AML-193 (cell line): ENCODE measurements at regions not wholly inside any gene's neighbourhood (a gene's known extent, or its start where the extent isn't known, plus 50 kb on each side); places are given as distances from the start of the nearest gene placed in this dataset.

ENCODE experiments used
- DNase-seq, 2 experiments: peaks; one replicate each; lab custom pipeline; 2025; lab: John Stamatoyannopoulos, UW

- DNase-seq: no peak
Observed at GRCh38 chr2:21633015-21633414, 509.2 kb downstream of the TDRD15 start.

DNA sequence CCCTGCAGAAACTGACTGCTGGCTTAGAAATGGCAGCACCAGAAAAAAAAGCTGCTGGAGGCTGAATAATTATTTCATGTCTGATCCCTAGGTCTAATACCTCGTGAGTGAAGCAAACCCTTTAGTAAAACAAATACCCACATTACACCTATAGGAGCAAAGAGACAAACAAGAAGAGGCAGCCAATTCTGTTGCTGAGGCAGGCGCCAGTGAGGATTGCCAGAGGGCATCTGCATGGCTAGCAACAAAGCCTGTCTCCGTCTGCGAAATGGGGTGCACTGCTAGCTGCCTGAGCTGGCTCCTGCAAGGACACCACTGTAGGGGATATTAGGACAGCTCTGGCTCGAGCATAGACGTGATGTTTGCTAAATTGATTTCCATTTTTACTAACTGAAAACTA lies 509.7 kb downstream of the TDRD15 start:
- no peak for DNase-seq

DNA sequence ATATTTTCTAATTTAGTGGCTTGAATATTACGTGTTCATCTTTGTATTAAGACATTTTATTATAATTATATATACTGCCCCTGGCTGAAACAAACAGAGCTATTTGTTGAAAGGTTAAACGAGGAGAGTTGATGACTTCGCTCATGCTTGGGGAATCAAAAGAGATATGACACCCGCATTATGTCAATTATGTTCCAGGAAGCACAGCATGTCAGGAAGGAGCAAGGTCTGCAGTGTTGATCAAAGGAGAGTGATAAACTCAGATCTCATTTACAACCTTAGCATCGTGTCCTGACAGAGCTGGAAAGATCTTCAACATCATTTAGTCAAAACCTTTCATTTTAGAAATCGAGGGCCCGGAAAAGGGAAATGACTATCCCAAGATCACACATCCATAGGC lies 510.1 kb downstream of the TDRD15 start:
- DNase-seq: no peak

DNA sequence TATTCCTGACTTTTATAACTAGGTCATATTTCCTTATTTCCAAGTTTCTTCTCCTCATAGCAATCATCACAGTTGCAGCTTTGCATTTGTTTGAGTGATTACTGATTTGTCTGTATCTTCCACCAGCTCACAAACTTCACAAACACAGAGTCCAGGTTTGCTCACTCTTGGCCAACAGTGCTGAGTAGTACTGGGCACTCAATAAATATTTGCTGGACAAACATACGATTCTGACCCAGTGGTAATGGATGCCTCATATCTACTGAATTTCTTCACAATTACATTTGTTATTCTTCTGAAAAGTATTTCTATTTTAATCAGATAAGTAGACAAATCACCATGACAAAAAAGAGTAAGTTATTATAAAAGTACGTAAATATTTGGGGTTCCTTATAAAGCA lies 516.3 kb downstream of the TDRD15 start:
- no peak for DNase-seq

- DNase-seq: no peak
Observed at GRCh38 chr2:21642647-21643046, 518.9 kb downstream of the TDRD15 start.

GRCh38 chr2:21643180-21643579 lies 519.4 kb downstream of the TDRD15 start:
- DNase-seq: no peak

DNA sequence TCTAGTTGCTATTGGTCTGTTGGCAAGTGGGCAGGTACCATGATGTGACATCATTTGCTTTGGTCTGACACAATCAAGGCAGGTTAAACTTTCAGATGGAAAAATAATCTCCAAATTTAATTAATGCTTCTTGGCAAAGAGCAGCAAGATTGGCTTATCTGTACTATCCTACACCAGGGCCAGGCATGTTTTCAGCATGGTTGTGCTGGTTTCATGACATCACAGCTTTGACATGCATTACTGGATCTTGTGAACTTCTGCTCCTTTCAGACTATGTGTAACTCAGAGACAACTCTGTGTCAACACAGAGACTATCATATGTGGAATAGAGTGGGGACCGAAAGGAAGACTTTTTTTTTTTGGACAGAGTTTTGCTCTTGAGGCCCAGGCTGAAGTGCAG lies 520.5 kb downstream of the TDRD15 start:
- DNase-seq: no peak

DNA sequence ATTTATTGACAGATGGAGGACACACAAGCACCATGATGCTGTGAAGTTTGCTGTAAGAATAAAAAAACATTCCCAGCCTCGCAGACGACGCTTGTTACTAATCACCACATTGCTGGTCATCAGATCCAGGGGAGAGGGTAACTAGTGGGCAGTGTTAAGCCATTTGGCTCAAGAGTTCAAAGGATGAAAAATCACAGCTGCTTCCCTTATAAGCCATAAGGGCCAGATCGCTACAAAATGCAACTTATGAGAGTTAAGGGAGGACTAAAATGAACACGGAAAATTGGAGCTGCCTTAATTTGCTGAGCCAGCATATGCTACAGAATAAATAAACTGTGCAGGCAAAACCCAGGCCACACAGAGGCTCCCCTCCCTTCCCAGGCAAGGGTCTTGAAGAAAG lies 522.6 kb downstream of the TDRD15 start:
- no peak for DNase-seq

DNA sequence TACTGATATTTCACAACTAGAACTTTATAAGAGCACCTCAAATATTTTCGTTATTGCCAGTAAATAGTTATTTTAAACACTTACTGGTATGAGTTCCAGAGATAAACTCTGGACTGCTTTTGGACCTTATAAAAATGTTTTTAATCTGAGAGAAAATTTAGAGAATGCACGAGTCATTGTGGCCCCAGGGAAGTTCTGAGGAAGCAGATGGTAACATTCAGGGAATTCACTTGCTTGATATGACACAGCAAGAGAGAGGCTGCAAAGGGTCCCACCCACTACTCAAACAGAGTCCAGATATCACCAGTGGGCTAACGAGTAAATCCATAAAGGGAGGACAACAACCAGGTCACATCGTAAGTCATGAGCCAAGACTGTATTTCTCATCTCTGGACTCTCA lies 526.8 kb downstream of the TDRD15 start:
- no peak for DNase-seq

DNA sequence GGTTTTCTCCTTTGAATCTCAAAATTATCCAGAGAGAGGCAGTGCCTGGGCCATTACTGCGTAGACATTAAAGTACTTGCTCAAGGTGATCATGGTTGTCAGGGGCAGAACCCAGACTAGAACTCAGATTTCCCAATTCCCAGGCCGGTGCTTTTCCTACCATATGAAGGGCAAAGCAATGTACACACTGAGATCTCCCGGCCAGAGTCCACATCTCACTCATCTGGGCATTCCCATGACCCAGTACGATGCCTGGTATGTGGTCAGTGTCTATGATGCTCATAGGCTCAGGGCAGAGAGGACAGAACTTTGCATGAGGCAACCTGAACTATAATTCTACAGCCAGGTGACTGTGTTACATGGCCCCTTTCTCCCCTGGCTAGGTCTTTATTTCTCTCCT lies 531.4 kb downstream of the TDRD15 start:
- no peak for DNase-seq

DNA sequence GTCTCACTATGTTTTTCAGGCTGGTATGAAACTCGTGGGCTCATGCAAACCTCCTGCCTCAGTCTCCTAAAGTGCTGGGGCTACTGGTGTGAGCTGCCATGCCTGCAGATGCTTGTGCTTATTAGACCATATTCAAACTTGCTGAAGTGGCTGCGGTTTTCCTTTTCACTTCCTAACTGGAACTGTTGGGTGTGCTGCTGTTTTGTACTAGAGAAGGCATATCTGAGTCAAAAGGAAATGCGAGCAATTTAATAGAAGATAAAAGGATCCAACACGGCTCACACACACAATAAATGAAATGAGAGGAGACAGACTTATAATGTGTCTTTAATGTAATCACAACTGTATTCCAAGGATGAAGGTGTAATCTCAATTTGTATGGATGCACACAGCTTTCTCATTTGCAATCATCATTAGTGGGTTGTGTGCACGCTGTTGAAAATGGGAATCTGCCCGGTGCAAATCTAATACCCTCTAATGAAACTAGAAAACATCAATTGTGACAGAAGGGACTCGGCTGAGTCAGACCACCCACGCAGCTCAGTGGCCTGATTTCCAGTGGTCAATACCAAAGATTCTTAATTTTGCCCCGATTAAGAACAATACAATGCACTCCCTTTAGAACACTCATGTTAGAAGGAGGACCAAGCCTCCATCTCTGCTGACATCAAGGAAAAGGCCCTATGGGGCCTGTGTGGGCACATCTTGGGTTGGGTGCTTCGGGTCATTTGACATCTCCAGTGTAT lies 532.7 kb downstream of the TDRD15 start:
- no peak for DNase-seq

GRCh38 chr2:21657445-21657844 lies 533.7 kb downstream of the TDRD15 start:
- no peak for DNase-seq

GRCh38 chr2:21658269-21658668 lies 534.5 kb downstream of the TDRD15 start:
- DNase-seq: no peak

GRCh38 chr2:21658907-21659477 lies 535.2 kb downstream of the TDRD15 start:
- DNase-seq: no peak

GRCh38 chr2:21664083-21664482 lies 540.3 kb downstream of the TDRD15 start:
- no peak for DNase-seq

GRCh38 chr2:21667638-21668037 lies 543.9 kb downstream of the TDRD15 start:
- no peak for DNase-seq

DNA sequence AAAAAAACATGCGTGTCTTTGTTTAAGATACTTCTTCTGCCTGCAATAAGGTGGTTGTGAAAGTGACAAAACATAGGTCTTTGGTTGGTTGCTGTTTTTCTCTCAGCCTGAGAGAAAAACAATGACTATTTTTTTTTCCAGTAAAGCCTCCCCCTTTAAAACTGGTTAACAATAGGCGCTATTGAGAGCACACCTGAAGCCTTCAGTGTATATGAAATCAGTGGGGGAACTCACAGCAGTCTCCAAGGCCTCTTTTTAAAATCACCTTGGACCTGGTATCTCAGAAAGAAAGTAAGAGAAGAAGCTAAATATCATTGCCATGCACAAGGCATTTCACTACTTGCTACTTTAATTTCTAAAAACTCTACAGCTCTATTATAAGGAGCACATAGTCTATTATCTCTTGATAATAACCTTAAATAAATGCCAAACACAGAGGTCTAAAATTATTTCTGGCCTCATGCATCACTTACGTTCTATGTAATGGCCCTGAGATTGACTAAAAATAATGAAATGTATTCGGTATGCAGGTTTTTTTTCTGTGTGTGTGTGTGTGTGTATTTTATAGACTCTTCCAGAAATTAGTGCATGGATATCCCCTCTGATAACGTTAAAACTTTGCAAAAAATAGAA lies 544.4 kb downstream of the TDRD15 start:
- no peak for DNase-seq

- DNase-seq: no peak
Observed at GRCh38 chr2:21676041-21676440, 552.3 kb downstream of the TDRD15 start.

GRCh38 chr2:21676676-21677075 lies 552.9 kb downstream of the TDRD15 start:
- DNase-seq: no peak

- no peak for DNase-seq
Observed at GRCh38 chr2:21683838-21684237, 560.1 kb downstream of the TDRD15 start.

DNA sequence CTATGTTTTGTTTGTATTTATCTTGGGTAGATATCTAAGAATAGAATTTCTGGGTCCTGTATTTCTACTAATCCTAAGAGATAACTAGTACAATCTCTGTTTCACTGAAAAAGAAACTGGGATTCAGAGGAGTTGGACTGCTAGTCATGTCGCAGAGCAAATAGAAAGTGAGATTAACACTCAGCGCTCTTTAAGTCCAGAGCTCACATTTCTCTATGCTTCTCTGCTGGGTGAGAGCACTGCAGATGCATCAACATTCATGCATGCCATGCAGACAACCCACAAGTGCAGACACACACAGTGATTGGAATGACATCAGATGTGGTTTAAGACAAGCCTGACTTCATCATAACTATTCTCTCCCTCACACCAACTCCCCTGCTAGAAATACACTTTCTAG lies 563.8 kb downstream of the TDRD15 start:
- no peak for DNase-seq

DNA sequence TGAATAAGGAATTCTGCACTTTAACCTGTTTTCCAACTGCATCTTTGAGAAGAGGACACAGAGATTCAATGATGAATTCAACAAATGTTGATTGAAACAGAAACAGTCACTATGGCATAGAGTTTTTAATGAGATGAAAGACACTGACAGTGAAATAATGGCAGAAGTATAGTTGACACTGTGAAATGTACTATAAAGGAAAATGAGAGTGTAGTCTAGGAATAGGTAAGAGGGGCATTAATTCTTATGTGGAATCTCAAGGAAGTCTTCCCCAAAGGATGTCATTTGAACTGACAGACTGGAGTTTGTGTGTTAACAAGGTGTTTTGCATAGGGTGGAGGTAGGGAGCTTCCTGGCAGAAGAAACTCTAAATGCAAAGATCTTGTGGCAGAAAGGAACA lies 566.2 kb downstream of the TDRD15 start:
- no peak for DNase-seq

- no peak for DNase-seq
Observed at GRCh38 chr2:21693081-21693480, 569.3 kb downstream of the TDRD15 start.
